K562 (cell line): ENCODE measurements at regions not wholly inside any gene's neighbourhood (a gene's known extent, or its start where the extent isn't known, plus 50 kb on each side); places are given as distances from the start of the nearest gene placed in this dataset.

Experiments
- CBX2 ChIP-seq: fragments of 200-600 bp; sonication (generic); IDR thresholded peaks from one replicate; pipeline ENCODE4 v1.6.1; 2012; ENCODE audit warnings: mild to moderate bottlenecking, low read length, inconsistent platforms; ENCODE audit not compliant: insufficient read depth, poor library complexity, severe bottlenecking
- NR1H2 ChIP-seq: sonication (generic); formaldehyde crosslinking; IDR thresholded peaks from 2 replicates; pipeline ENCODE4 v1.4.0; 2020; ENCODE audit warnings: mild to moderate bottlenecking, missing genetic modification reagents
- PCBP2 ChIP-seq: fragments of 200-400 bp; formaldehyde crosslinking; IDR thresholded peaks from 2 replicates; pipeline ENCODE4 v1.6.1; 2018; ENCODE audit warnings: low read length, low read depth, mild to moderate bottlenecking, moderate library complexity; ENCODE audit not compliant: poor library complexity, severe bottlenecking
- SMAD2 ChIP-seq: fragments of 150-350 bp; IDR thresholded peaks from 2 replicates; pipeline ENCODE4 v1.6.1; 2014; ENCODE audit warnings: low read depth, mild to moderate bottlenecking, low read length
- SRF ChIP-seq, 2 experiments: fragments of 250-450, 450-650 bp in 1 of 2; sonication (Bioruptor Pico) in 1 of 2; sonication (generic) in 1 of 2; formaldehyde crosslinking; IDR thresholded peaks; 2 replicates each; pipeline versions ENCODE4 v1.5.0 to v1.5.1; 2020 to 2022; ENCODE audit warnings: mild to moderate bottlenecking in 1 of 2, missing genetic modification reagents in 1 of 2
- ZBTB1 ChIP-seq: sonication (generic); formaldehyde crosslinking; IDR thresholded peaks from 2 replicates; pipeline ENCODE4 v1.8.1; 2023; ENCODE audit warnings: missing genetic modification reagents, low read depth, mild to moderate bottlenecking, borderline replicate concordance
- ZNF280A ChIP-seq: fragments of 450-650 bp; IDR thresholded peaks from 2 replicates; pipeline ENCODE4 v1.6.1; 2018; ENCODE audit warnings: mild to moderate bottlenecking, low read depth; ENCODE audit not compliant: partially characterized antibody
- ZNF407 ChIP-seq: fragments of 450-650 bp; IDR thresholded peaks from 2 replicates; pipeline ENCODE4 v1.6.1; 2016; ENCODE audit warnings: low read depth
- ZNF830 ChIP-seq: fragments of 250-450 bp; sonication (Bioruptor Pico); IDR thresholded peaks from 2 replicates; pipeline ENCODE4 v1.5.0; 2021; ENCODE audit warnings: mild to moderate bottlenecking
- TF ChIP-seq, protein P1 (sequence below): sonication (generic); formaldehyde crosslinking; IDR thresholded peaks from 2 replicates; pipeline ENCODE4 v1.8.1; 2023; ENCODE audit warnings: mild to moderate bottlenecking, missing genetic modification reagents
- TF ChIP-seq, protein P2 (sequence below), 2 experiments: IDR thresholded peaks; 2 replicates each; pipeline ENCODE4 v1.6.1; 2012; ENCODE audit warnings: improper control_type of control experiment in 2 of 2, low read depth in 2 of 2, low read length in 2 of 2, borderline replicate concordance in 1 of 2

DNA sequence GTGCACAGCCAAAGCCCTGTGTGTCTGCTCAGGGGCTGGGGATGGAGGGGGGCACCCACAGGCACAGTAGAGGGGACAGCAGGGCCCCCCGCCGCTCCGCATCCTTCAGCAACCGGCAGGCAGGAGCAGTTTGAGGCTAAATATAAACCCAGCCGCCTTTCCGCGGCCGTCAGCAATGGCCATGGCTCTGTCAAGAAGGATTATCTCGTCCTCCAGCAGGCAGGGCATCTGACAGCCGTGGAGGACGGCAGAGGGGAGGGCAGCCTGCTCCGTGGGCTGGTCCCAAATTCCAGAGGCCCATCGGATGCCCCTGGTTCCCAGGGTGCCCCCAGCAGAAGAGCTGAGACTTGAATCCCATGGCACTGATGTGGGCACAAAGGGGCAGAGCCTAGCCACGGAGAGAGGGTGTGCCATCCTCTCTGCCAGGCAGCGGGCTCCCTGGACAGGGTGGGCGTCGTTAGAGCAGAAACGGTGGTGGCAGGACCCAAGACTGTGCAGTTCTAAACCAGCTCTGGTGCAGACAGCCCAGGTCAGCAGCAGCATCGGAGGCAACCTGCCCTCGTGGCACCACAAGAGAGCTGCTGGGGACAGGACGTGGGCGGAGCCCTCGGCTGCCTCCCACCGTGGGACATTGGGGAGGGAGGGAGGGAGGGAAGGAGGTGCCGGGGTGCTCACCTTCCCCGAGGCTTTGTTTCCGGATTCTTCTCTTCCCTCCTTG lies 198.8 kb upstream of the CIBAR2 start (continued):
- TF ChIP-seq ZNF407 (no peak), CBX2 (no peak), ZBTB1 (no peak), PCBP2 (no peak), ZNF280A (no peak), SMAD2 (no peak), NR1H2 (CRISPR knock-in tag) (no peak), SRF (CRISPR knock-in tag; IDR thresholded peaks at IDR 0.05) (no peak), ZNF830 (CRISPR knock-in tag) (no peak)
- TF ChIP-seq, protein P1, sequence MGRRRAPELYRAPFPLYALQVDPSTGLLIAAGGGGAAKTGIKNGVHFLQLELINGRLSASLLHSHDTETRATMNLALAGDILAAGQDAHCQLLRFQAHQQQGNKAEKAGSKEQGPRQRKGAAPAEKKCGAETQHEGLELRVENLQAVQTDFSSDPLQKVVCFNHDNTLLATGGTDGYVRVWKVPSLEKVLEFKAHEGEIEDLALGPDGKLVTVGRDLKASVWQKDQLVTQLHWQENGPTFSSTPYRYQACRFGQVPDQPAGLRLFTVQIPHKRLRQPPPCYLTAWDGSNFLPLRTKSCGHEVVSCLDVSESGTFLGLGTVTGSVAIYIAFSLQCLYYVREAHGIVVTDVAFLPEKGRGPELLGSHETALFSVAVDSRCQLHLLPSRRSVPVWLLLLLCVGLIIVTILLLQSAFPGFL (CRISPR knock-in tag) = no peak
- TF ChIP-seq, protein P2, sequence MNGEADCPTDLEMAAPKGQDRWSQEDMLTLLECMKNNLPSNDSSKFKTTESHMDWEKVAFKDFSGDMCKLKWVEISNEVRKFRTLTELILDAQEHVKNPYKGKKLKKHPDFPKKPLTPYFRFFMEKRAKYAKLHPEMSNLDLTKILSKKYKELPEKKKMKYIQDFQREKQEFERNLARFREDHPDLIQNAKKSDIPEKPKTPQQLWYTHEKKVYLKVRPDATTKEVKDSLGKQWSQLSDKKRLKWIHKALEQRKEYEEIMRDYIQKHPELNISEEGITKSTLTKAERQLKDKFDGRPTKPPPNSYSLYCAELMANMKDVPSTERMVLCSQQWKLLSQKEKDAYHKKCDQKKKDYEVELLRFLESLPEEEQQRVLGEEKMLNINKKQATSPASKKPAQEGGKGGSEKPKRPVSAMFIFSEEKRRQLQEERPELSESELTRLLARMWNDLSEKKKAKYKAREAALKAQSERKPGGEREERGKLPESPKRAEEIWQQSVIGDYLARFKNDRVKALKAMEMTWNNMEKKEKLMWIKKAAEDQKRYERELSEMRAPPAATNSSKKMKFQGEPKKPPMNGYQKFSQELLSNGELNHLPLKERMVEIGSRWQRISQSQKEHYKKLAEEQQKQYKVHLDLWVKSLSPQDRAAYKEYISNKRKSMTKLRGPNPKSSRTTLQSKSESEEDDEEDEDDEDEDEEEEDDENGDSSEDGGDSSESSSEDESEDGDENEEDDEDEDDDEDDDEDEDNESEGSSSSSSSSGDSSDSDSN (IDR thresholded peaks at IDR 0.05; ENCODE audit: borderline replicate concordance in 1 of 2, low read depth in 2 of 2, low read length in 2 of 2) = peak in 1 of 2 experiments; percentile 49; a peak in 1 of 4 replicates
